ENCODE measurements at regions not wholly inside any gene's neighbourhood (a gene's known extent, or its start where the extent isn't known, plus 50 kb on each side); places are given as distances from the start of the nearest gene placed in this dataset.

- no peak for ATAC-seq
- no peak for DNase-seq
- intact Hi-C loops (cut with DNase I): no loop called here
These were observed 193.7 kb downstream of the TTC39B start for GRCh38 chr9:15113288-15113687.

GRCh38 chr9:15111071-15111470 is 195.9 kb downstream of the TTC39B start:
- intact Hi-C loops (cut with DNase I): no loop called here
- ATAC-seq (no peak), DNase-seq (no peak)

GRCh38 chr9:15104826-15105420 is 194.7 kb upstream of the FREM1 start:
- intact Hi-C loops (cut with DNase I): loop anchor here (5.0 kb wide), 2 partner anchors 32 to 37 kb away; no protein-coding TSS in a partner anchor
- no peak for DNase-seq
- ATAC-seq: peak in 1 of 2 donors; percentile 35

- DNase-seq (no peak), ATAC-seq (no peak)
- intact Hi-C loops (cut with DNase I): loop anchor here in 1 of 2 donors (5.0 kb wide), 1 partner anchor 34 kb away; no protein-coding TSS in a partner anchor
These were observed 193.1 kb upstream of the FREM1 start for GRCh38 chr9:15103290-15103689.

- intact Hi-C loops (cut with DNase I): loop anchor here in 1 of 2 donors (5.0 kb wide), 1 partner anchor 36 kb away; no protein-coding TSS in a partner anchor
- DNase-seq (no peak), ATAC-seq (no peak)
These were observed 190.9 kb upstream of the FREM1 start for GRCh38 chr9:15101095-15101494.

GRCh38 chr9:15100571-15100970 is 190.3 kb upstream of the FREM1 start:
- DNase-seq: no peak
- no peak for ATAC-seq
- intact Hi-C loops (cut with DNase I): loop anchor here in 1 of 2 donors (5.0 kb wide), 1 partner anchor 37 kb away; no protein-coding TSS in a partner anchor

- intact Hi-C loops (cut with DNase I): no loop called here
- no peak for ATAC-seq
- no peak for DNase-seq
These were observed 186.7 kb upstream of the FREM1 start for GRCh38 chr9:15096972-15097371.

- intact Hi-C loops (cut with DNase I): no loop called here
- ATAC-seq (no peak), DNase-seq (no peak)
These were observed 176.6 kb upstream of the FREM1 start for GRCh38 chr9:15086778-15087324.

- peak in 1 of 2 donors; percentile 51 for ATAC-seq
- intact Hi-C loops (cut with DNase I): no loop called here
- DNase-seq: no peak
These were observed 176.0 kb upstream of the FREM1 start for GRCh38 chr9:15086156-15086763.

- no peak for ATAC-seq
- intact Hi-C loops (cut with DNase I): no loop called here
- no peak for DNase-seq
These were observed 171.0 kb upstream of the FREM1 start for GRCh38 chr9:15081021-15081753.

GRCh38 chr9:15080401-15080800 is 170.2 kb upstream of the FREM1 start:
- no peak for DNase-seq
- ATAC-seq: no peak
- intact Hi-C loops (cut with DNase I): no loop called here

- DNase-seq (no peak), ATAC-seq (no peak)
- intact Hi-C loops (cut with DNase I): no loop called here
These were observed 169.8 kb upstream of the FREM1 start for GRCh38 chr9:15079989-15080388.

- no peak for DNase-seq
- intact Hi-C loops (cut with DNase I): no loop called here
- no peak for ATAC-seq
These were observed 167.9 kb upstream of the FREM1 start for GRCh38 chr9:15077946-15078729.

GRCh38 chr9:15073620-15074019 is 163.4 kb upstream of the FREM1 start:
- DNase-seq (no peak), ATAC-seq (no peak)
- intact Hi-C loops (cut with DNase I): no loop called here

GRCh38 chr9:15070716-15071115 is 160.5 kb upstream of the FREM1 start:
- ATAC-seq: no peak
- no peak for DNase-seq
- intact Hi-C loops (cut with DNase I): no loop called here

- intact Hi-C loops (cut with DNase I): no loop called here
- ATAC-seq (no peak), DNase-seq (no peak)
These were observed 158.9 kb upstream of the FREM1 start for GRCh38 chr9:15069106-15069505.

- DNase-seq: no peak
- intact Hi-C loops (cut with DNase I): no loop called here
- no peak for ATAC-seq
These were observed 158.0 kb upstream of the FREM1 start for GRCh38 chr9:15068261-15068660.

- ATAC-seq: no peak
- intact Hi-C loops (cut with DNase I): no loop called here
- no peak for DNase-seq
These were observed 148.8 kb upstream of the FREM1 start for GRCh38 chr9:15059003-15059402.

GRCh38 chr9:15058236-15058635 is 148.0 kb upstream of the FREM1 start:
- DNase-seq (no peak), ATAC-seq (no peak)
- intact Hi-C loops (cut with DNase I): no loop called here
